Liver (tissue), 3 donors: ENCODE measurements at regions not wholly inside any gene's neighbourhood (a gene's known extent, or its start where the extent isn't known, plus 50 kb on each side); places are given as distances from the start of the nearest gene placed in this dataset.

Experiments
- ATF3 ChIP-seq: IDR thresholded peaks from 2 replicates; pipeline ENCODE4 v1.6.1; 2016; ENCODE audit warnings: antibody characterized with exemption
- CTCF ChIP-seq: fragments of 150-350 bp; IDR thresholded peaks from 2 replicates; pipeline ENCODE4 v1.5.1; 2017; ENCODE audit warnings: improper control_type of control experiment, low read depth, low read length; ENCODE audit not compliant: missing input control
- EGR1 ChIP-seq, 2 donors: IDR thresholded peaks; 2 replicates each; pipeline ENCODE4 v1.6.1; 2016 to 2018; ENCODE audit warnings: antibody characterized with exemption in 2 of 2, low read depth in 2 of 2
- FOXA1 ChIP-seq: IDR thresholded peaks from 2 replicates; pipeline ENCODE4 v1.6.1; 2016; ENCODE audit warnings: antibody characterized with exemption
- JUND ChIP-seq, 2 donors: IDR thresholded peaks; 2 replicates each; pipeline ENCODE4 v1.6.1; 2016; ENCODE audit warnings: antibody characterized with exemption in 2 of 2
- MAX ChIP-seq: IDR thresholded peaks from 2 replicates; pipeline ENCODE4 v1.6.1; 2016; ENCODE audit warnings: antibody characterized with exemption
- NR2F2 ChIP-seq: IDR thresholded peaks from 2 replicates; pipeline ENCODE4 v1.6.1; 2016; ENCODE audit warnings: antibody characterized with exemption
- RAD21 ChIP-seq, 2 donors: IDR thresholded peaks; 2 replicates each; pipeline ENCODE4 v1.6.1; 2016; ENCODE audit warnings: antibody characterized with exemption in 2 of 2, mild to moderate bottlenecking in 2 of 2
- REST ChIP-seq: IDR thresholded peaks from 2 replicates; pipeline ENCODE4 v1.6.1; 2016; ENCODE audit warnings: antibody characterized with exemption, mild to moderate bottlenecking
- RXRA ChIP-seq, 2 donors: IDR thresholded peaks; 2 replicates each; pipeline ENCODE4 v1.6.1; 2017 to 2018; ENCODE audit warnings: antibody characterized with exemption in 2 of 2, mild to moderate bottlenecking in 1 of 2
- SP1 ChIP-seq: IDR thresholded peaks from 2 replicates; pipeline ENCODE4 v1.6.1; 2018; ENCODE audit warnings: antibody characterized with exemption, mild to moderate bottlenecking
- TAF1 ChIP-seq: conservative IDR thresholded peaks from 2 replicates; pipeline ENCODE4 v1.6.1; 2016; ENCODE audit warnings: antibody characterized with exemption, mild to moderate bottlenecking
- YY1 ChIP-seq: IDR thresholded peaks from 2 replicates; pipeline ENCODE4 v1.6.1; 2016; ENCODE audit warnings: antibody characterized with exemption, mild to moderate bottlenecking
- ZBTB33 ChIP-seq: IDR thresholded peaks from 2 replicates; pipeline ENCODE4 v1.6.1; 2016; ENCODE audit warnings: antibody characterized with exemption
- donor health status: healthy.
- donor health status: healthy.

GRCh38 chr3:22704571-22705354 lies 498.4 kb upstream of the UBE2E2 start:
- TF ChIP-seq CTCF (no peak), REST (no peak), RAD21 (IDR thresholded peaks at IDR 0.05) (no peak), TAF1 (no peak), EGR1 (IDR thresholded peaks at IDR 0.05; ENCODE audit: low read depth in 2 of 2) (no peak), FOXA1 (no peak), SP1 (no peak), JUND (IDR thresholded peaks at IDR 0.05) (no peak), MAX (no peak), NR2F2 (no peak), YY1 (no peak), RXRA (IDR thresholded peaks at IDR 0.05) (no peak), ATF3 (no peak), ZBTB33 (no peak)
